GM06990 (cell line): ENCODE measurements at regions not wholly inside any gene's neighbourhood (a gene's known extent, or its start where the extent isn't known, plus 50 kb on each side); places are given as distances from the start of the nearest gene placed in this dataset.

ENCODE experiments used
- DNase-seq: peaks from one replicate; pipeline ENCODE4 v3.0.0-alpha.2; 2011; ENCODE audit not compliant: insufficient read length; ENCODE audit errors: extremely low read depth
- H3K27me3 ChIP-seq: replicated peaks from 2 replicates; pipeline ENCODE4 v1.6.0; 2011; ENCODE audit warnings: low read length; ENCODE audit not compliant: control insufficient read depth, insufficient read depth
- H3K36me3 ChIP-seq: 2 replicates; pipeline ENCODE4 v1.5.1; 2011; ENCODE audit warnings: low read length; ENCODE audit not compliant: control insufficient read depth, insufficient read depth
- H3K4me3 ChIP-seq: replicated peaks from 2 replicates; pipeline ENCODE4 v1.5.1; 2011; ENCODE audit warnings: low read depth, mild to moderate bottlenecking, control low read depth, low read length
- TF ChIP-seq, protein P1 (sequence below): IDR thresholded peaks from 2 replicates; pipeline ENCODE4 v1.5.1; 2011; ENCODE audit warnings: low read length, control low read depth, mild to moderate bottlenecking, inconsistent platforms; ENCODE audit not compliant: insufficient read depth, poor library complexity, severe bottlenecking

DNA sequence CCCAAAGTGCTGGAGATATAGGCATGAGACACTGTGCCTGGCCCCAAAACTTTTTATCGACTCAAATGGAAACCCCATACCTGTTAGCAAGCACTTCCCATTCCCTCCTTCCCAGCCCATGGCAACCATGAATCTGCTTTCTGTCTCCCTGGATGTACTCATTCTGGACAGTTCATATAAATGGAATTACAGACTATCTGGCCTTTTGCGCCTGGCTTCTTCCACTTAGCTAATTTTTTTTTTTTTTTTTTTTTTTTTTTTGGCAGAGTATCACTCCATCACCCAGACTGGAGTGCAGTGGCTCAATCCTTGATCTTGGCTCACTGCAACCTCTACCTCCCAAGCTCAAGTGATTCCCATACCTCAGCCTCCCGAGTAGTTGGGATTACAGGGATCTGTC lies 134.5 kb upstream of the MED13L start:
- Histone ChIP-seq H3K4me3 (no peak overlapping the region), H3K36me3 (no peaks in the 10 kb centered on the region), H3K27me3 (no peaks in the 10 kb centered on the region)
- DNase-seq: no peak
- TF ChIP-seq, protein P1, sequence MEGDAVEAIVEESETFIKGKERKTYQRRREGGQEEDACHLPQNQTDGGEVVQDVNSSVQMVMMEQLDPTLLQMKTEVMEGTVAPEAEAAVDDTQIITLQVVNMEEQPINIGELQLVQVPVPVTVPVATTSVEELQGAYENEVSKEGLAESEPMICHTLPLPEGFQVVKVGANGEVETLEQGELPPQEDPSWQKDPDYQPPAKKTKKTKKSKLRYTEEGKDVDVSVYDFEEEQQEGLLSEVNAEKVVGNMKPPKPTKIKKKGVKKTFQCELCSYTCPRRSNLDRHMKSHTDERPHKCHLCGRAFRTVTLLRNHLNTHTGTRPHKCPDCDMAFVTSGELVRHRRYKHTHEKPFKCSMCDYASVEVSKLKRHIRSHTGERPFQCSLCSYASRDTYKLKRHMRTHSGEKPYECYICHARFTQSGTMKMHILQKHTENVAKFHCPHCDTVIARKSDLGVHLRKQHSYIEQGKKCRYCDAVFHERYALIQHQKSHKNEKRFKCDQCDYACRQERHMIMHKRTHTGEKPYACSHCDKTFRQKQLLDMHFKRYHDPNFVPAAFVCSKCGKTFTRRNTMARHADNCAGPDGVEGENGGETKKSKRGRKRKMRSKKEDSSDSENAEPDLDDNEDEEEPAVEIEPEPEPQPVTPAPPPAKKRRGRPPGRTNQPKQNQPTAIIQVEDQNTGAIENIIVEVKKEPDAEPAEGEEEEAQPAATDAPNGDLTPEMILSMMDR: no peak

DNA sequence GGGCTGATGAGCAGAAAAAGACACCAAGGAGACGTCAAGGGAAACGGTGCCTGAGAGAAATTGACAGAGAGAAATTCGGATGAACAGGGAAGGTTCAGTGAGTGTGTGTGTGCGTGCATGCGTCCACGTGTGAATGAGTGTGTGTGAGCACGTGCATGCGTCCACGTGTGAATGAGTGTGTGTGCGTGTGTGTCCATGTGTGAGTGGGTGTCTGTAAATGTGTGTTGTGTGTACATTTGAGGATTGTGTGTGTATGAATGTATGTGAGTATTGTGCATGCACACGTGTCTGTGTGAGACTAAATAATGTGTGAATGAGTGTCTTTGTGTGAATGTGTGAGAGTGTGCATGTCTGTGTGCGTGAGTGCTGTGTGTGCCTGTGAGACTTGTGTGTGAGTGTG lies 137.4 kb upstream of the MED13L start:
- TF ChIP-seq, protein P1: no peak
- no peaks in the 10 kb centered on the region for H3K36me3 ChIP-seq
- no peaks in the 10 kb centered on the region for H3K27me3 ChIP-seq
- H3K4me3 ChIP-seq: no peak overlapping the region
- DNase-seq: no peak

DNA sequence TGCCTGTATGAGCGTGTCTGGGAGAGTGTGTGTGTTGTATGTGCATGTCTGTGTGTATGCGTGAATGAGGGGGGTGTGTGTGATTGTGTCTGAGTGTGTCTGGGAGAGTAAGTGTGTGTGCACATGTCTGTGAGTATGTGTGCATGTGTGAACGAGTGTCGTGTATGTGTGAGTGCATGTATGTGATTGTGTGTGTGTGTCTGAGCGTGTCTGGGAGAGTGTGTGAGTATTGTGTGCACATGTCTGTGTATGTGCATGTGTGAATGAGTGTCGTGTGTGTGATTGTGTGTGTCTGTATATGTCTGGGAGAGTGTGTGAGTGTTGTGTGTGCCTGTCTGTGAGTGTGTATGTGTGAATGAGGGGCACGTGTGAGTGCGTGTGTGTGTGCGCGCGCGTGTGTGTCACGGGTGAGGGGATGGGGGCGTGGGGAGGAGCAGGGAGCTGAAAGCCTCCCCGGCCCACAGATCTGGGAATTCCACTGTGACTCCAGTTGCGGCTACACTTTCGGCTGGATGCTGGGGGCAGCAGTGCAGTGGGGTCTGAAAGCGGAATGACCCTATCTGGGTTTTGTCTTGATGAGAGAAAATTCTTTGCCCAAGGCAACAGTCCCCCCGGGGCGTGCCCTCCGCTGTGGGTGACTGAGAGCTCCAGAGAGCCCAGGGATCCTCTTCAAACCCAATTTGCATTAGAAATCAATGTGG lies 138.1 kb upstream of the MED13L start:
- TF ChIP-seq, protein P1: no peak
- no peak for DNase-seq
- H3K4me3 ChIP-seq: no peak overlapping the region
- H3K27me3 ChIP-seq: no peaks in the 10 kb centered on the region
- H3K36me3 ChIP-seq: no peaks in the 10 kb centered on the region

DNA sequence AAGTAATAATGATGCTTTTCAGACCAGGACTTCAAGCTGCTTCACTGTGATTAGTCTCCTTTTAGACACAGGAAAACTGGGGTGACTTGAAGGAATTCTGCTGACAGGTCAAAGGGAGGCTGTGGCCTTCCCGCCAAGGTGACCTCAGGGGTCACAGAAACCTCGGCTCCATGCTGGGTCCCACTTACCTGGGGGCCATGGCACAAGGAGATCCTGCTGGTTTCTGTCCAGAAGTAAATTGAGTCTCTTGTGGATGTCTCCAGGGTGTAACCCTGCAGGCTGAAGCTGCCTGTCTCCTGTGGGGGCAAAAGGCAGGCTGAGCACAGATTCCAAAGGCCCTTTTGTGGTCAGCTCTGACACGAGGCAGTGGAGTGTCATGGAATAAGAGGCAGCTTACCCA lies 138.7 kb upstream of the MED13L start:
- TF ChIP-seq, protein P1: no peak
- H3K36me3 ChIP-seq: no peaks in the 10 kb centered on the region
- DNase-seq: no peak
- no peak overlapping the region for H3K4me3 ChIP-seq
- H3K27me3 ChIP-seq: no peaks in the 10 kb centered on the region

DNA sequence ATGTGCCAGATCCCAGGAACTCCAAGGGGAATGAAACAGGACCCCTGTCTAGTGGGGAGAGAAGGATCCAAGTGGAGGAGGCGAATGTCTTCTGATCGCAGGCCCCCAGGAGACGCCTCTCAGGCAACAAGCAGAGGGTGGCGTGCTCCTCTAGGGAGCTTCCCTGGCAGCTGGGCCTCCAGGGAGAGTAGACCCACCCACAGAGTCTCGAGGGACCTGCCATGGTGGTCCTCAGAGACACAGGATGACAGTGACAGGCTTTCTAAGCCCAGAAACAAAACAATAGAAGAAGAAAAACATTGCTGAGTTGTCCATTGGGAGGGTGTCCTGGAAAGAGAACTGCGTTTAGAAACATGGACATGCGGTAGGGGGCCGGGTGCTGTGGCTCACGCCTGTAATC lies 140.6 kb upstream of the MAP1LC3B2 start:
- Histone ChIP-seq H3K4me3 (no peak overlapping the region), H3K27me3 (no peaks in the 10 kb centered on the region), H3K36me3 (no peaks in the 10 kb centered on the region)
- DNase-seq: no peak
- TF ChIP-seq, protein P1: no peak
